Suprapubic skin (tissue), 4 donors: ENCODE measurements at regions not wholly inside any gene's neighbourhood (a gene's known extent, or its start where the extent isn't known, plus 50 kb on each side); places are given as distances from the start of the nearest gene placed in this dataset.

Experiments
- DNase-seq, 2 donors: peaks; one replicate each; pipeline ENCODE4 v3.0.0-alpha.2; 2019; ENCODE audit warnings: low spot score in 2 of 2
- H3K27ac ChIP-seq: fragments of 200-600 bp; sonication (generic); one replicate; pipeline ENCODE4 v1.5.1; 2019
- H3K27me3 ChIP-seq: fragments of 200-600 bp; sonication (generic); one replicate; pipeline ENCODE4 v1.5.1; 2019
- H3K36me3 ChIP-seq: fragments of 200-600 bp; sonication (generic); one replicate; pipeline ENCODE4 v1.5.1; 2019
- H3K4me1 ChIP-seq: fragments of 200-600 bp; sonication (generic); one replicate; pipeline ENCODE4 v1.5.1; 2019
- H3K4me3 ChIP-seq: fragments of 200-600 bp; sonication (generic); one replicate; pipeline ENCODE4 v1.5.1; 2019; ENCODE audit warnings: mild to moderate bottlenecking
- H3K9me3 ChIP-seq: fragments of 200-600 bp; sonication (generic); one replicate; pipeline ENCODE4 v1.5.1; 2019
- CTCF ChIP-seq, 2 donors: fragments of 200-600 bp in 1 of 2; fragments of 450-650 bp in 1 of 2; sonication (generic) in 1 of 2; IDR thresholded peaks; one replicate each; pipeline ENCODE4 v1.5.1; 2016 to 2019; ENCODE audit warnings: antibody characterized with exemption in 2 of 2, mild to moderate bottlenecking in 1 of 2, moderate library complexity in 1 of 2
- EP300 ChIP-seq: sonication (generic); formaldehyde crosslinking; IDR thresholded peaks from one replicate; pipeline ENCODE4 v1.6.1; 2017; ENCODE audit warnings: antibody characterized with exemption
- POLR2A ChIP-seq, 2 donors: fragments of 450-650 bp; IDR thresholded peaks; one replicate each; pipeline ENCODE4 v1.6.1; 2017; ENCODE audit warnings: antibody characterized with exemption in 2 of 2, mild to moderate bottlenecking in 2 of 2, moderate library complexity in 2 of 2
- POLR2AphosphoS5 ChIP-seq, 3 donors: sonication (generic); formaldehyde crosslinking; IDR thresholded peaks; one replicate each; pipeline ENCODE4 v1.6.1; 2017; ENCODE audit warnings: antibody characterized with exemption in 3 of 3
- WGBS: methylation state at CpG from one replicate; pipeline ENCODE4 v1.1.5; 2018; 5-methylcytosine and 5-hydroxymethylcytosine counted together

GRCh38 chr3:14329116-14329830, 73.1 kb upstream of the SLC6A6 start:
- DNase-seq: no peak
- Histone ChIP-seq H3K36me3 (no peaks in the 10 kb centered on the region), H3K9me3 (no peaks in the 10 kb centered on the region), H3K27me3 (no peaks in the 10 kb centered on the region), H3K4me3 (no peak overlapping the region), H3K4me1 (no peaks in the 10 kb centered on the region), H3K27ac (no peak overlapping the region)
- TF ChIP-seq CTCF (IDR thresholded peaks at IDR 0.05): no peak
- no peak for TF ChIP-seq POLR2A (IDR thresholded peaks at IDR 0.05)
- no peak for TF ChIP-seq EP300
- TF ChIP-seq POLR2AphosphoS5 (IDR thresholded peaks at IDR 0.05): no peak
- 63% methylated on average over 11 of the region's 11 CpGs for WGBS

- H3K4me3 ChIP-seq: no peak overlapping the region
- DNase-seq: no peak
- no peaks in the 10 kb centered on the region for H3K9me3 ChIP-seq
- no peaks in the 10 kb centered on the region for H3K36me3 ChIP-seq
- no peak for TF ChIP-seq EP300
- no peak for TF ChIP-seq POLR2A (IDR thresholded peaks at IDR 0.05)
- no peak for TF ChIP-seq CTCF (IDR thresholded peaks at IDR 0.05)
- TF ChIP-seq POLR2AphosphoS5 (IDR thresholded peaks at IDR 0.05): no peak
- 92% methylated on average over 7 of the region's 7 CpGs for WGBS
- H3K27me3 ChIP-seq: no peaks in the 10 kb centered on the region
- no peak overlapping the region for H3K27ac ChIP-seq
- H3K4me1 ChIP-seq: no peaks in the 10 kb centered on the region
Observed at GRCh38 chr3:14329842-14330241, 72.6 kb upstream of the SLC6A6 start.

GRCh38 chr3:14330508-14330907, 71.9 kb upstream of the SLC6A6 start:
- TF ChIP-seq CTCF (IDR thresholded peaks at IDR 0.05) (no peak), POLR2A (IDR thresholded peaks at IDR 0.05) (no peak), EP300 (no peak), POLR2AphosphoS5 (IDR thresholded peaks at IDR 0.05) (no peak)
- Histone ChIP-seq H3K36me3 (no peaks in the 10 kb centered on the region), H3K27me3 (no peaks in the 10 kb centered on the region), H3K4me1 (no peaks in the 10 kb centered on the region), H3K27ac (no peak overlapping the region), H3K9me3 (no peaks in the 10 kb centered on the region), H3K4me3 (no peak overlapping the region)
- 90% methylated on average over 9 of the region's 10 CpGs for WGBS
- peak in 1 of 2 donors; percentile 33 for DNase-seq

GRCh38 chr3:14331251-14331650, 71.2 kb upstream of the SLC6A6 start:
- H3K27me3 ChIP-seq: no peaks in the 10 kb centered on the region
- TF ChIP-seq POLR2AphosphoS5 (IDR thresholded peaks at IDR 0.05): no peak
- TF ChIP-seq CTCF (IDR thresholded peaks at IDR 0.05): no peak
- no peak for TF ChIP-seq EP300
- TF ChIP-seq POLR2A (IDR thresholded peaks at IDR 0.05): no peak
- DNase-seq: no peak
- H3K4me3 ChIP-seq: no peak overlapping the region
- no peaks in the 10 kb centered on the region for H3K36me3 ChIP-seq
- 89% methylated on average over 6 of the region's 6 CpGs for WGBS
- no peak overlapping the region for H3K27ac ChIP-seq
- H3K4me1 ChIP-seq: no peaks in the 10 kb centered on the region
- H3K9me3 ChIP-seq: no peaks in the 10 kb centered on the region

GRCh38 chr3:14332392-14332791, 70.0 kb upstream of the SLC6A6 start:
- no peak for TF ChIP-seq EP300
- no peak for TF ChIP-seq POLR2A (IDR thresholded peaks at IDR 0.05)
- TF ChIP-seq POLR2AphosphoS5 (IDR thresholded peaks at IDR 0.05): no peak
- no peak for TF ChIP-seq CTCF (IDR thresholded peaks at IDR 0.05)
- Histone ChIP-seq H3K27me3 (no peaks in the 10 kb centered on the region), H3K4me1 (peaks cover 3% of the 10 kb centered on the region), H3K27ac (no peak overlapping the region), H3K9me3 (no peaks in the 10 kb centered on the region), H3K4me3 (no peak overlapping the region), H3K36me3 (no peaks in the 10 kb centered on the region)
- no CpG with 5 or more reads among the region's 5 CpGs for WGBS
- peak in 1 of 2 donors; percentile 40 for DNase-seq
